GM18526 (cell line): ENCODE measurements at regions not wholly inside any gene's neighbourhood (a gene's known extent, or its start where the extent isn't known, plus 50 kb on each side); places are given as distances from the start of the nearest gene placed in this dataset.

Source experiments
- POLR2A ChIP-seq: IDR thresholded peaks from 3 replicates; pipeline ENCODE4 v1.6.1; 2011; ENCODE audit not compliant: insufficient read length; ENCODE audit errors: extremely low read depth

- TF ChIP-seq POLR2A = no peak
Observed at GRCh38 chr21:24223624-24224023, 1383.7 kb downstream of the MRPL39 start.

GRCh38 chr21:24222676-24223075 is 1384.6 kb downstream of the MRPL39 start:
- no peak for TF ChIP-seq POLR2A

GRCh38 chr21:24220446-24220845 is 1386.8 kb downstream of the MRPL39 start:
- TF ChIP-seq POLR2A = no peak

GRCh38 chr21:24217151-24217550 is 1390.1 kb downstream of the MRPL39 start:
- no peak for TF ChIP-seq POLR2A

DNA sequence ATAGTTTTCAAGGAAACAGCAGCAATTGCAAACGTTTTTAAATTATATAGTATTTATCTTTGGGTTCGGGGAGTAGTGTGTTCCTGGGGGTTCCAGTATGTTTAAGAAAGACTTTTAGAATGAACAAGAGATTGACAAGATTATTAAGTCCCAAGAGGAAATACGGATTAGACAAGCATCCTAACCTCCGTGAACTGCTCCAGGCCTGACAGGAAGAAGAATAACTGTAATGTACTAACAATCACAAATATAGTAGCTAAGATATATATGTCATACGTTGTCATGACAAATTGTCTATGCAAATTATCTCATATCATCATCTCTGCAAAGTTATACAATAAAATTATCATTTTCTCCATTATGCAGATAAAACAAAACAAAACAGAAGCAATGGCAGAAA is 1397.2 kb downstream of the MRPL39 start:
- no peak for TF ChIP-seq POLR2A

DNA sequence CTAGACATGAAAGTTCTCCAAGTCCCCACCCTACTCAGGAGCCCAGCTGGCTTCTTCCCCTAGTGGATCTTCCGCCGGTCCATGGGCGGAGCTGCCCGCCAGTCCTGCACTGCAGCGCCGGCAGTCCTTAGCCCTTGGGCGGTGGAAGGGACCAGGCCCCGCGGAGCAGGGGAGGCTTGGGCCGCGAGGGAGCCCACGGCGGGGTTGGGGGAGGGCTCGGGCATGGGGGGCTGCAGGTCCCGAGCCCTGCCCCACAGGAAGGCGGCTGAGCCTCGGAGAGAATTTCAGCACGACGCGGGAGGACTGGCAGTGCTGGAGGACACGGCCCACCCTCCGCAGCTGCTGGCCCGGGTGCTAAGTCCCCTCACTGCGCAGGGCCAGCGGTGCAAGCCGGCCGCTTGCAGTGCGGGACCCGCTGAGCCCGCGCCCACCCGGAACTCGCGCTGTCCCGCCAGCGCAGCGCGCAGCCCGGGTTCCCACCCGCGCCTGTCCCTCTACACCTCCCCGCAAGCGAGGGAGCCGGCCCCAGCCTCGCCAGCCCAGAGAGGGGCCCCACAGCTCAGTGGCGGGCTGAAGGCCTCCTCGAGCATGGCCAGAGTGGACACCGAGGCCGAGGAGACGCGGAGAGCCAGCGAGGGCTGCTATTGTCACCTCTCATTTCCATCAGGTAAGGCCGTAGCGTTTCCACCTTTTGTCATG is 1398.6 kb downstream of the MRPL39 start:
- TF ChIP-seq POLR2A = no peak

DNA sequence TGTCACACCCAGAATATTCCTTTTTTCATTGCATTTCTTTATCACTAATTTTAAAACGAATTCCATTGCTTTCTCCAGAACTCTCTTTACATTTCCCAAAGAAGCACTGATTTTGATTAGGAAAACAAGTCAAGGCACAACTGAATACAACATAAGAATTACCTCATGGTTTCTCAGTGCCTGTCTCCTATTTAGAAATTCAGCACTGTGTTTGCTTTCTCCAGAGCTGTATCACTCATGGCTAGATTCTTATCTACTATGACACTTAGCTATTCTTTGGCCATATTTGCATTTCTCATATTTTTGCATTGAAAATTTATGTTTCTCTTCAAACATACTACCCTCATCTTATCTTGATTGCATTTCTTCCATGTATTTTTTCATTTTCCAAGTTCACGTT is 1402.0 kb downstream of the MRPL39 start:
- TF ChIP-seq POLR2A = no peak

- TF ChIP-seq POLR2A = no peak
Observed at GRCh38 chr21:24204641-24205040, 1402.6 kb downstream of the MRPL39 start.

GRCh38 chr21:24200052-24200451 is 1407.2 kb downstream of the MRPL39 start:
- no peak for TF ChIP-seq POLR2A

DNA sequence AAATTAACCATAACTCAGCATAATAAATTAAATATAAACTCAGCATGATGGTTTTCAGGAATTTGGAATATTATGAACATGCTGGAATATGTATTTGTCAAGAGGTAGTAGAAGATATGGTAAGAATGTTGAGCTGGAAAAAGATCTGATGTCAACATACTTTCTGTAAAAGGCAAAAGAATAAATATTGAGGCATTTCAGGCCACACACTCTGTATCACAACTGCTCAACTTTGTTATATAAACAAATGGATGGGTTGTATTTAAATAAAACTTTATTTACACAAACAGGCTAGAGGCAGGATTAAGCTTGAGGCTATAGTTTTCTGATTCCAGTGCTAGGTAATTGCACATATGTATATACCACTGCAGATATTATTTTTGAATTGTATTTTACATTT is 1409.4 kb downstream of the MRPL39 start:
- TF ChIP-seq POLR2A = no peak

GRCh38 chr21:24197132-24197643 is 1410.1 kb downstream of the MRPL39 start:
- TF ChIP-seq POLR2A = no peak

GRCh38 chr21:24188506-24188905 is 1418.8 kb downstream of the MRPL39 start:
- TF ChIP-seq POLR2A = no peak

GRCh38 chr21:24183077-24183476 is 1424.2 kb downstream of the MRPL39 start:
- TF ChIP-seq POLR2A = no peak

DNA sequence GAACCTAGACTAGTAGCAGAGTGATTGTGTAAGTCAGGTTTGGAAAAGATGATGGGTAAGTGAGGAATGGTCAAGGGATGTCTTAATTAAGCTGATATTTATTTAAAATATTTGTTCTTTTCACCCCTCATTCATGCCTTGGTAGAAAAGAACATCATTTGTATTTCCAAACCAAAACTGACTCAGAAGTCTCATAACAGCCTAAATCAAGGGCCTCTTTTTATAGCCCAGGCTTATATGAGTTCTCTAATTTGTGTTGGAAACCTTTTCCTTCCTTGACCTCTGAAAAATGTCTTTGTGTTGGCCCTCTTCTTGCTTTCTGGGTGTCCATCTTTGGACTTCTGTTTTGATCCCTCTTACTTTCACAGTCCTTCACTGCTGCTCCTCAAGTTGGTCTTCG is 1428.2 kb downstream of the MRPL39 start:
- TF ChIP-seq POLR2A = no peak

GRCh38 chr21:24175106-24175505 is 1432.2 kb downstream of the MRPL39 start:
- TF ChIP-seq POLR2A = no peak

DNA sequence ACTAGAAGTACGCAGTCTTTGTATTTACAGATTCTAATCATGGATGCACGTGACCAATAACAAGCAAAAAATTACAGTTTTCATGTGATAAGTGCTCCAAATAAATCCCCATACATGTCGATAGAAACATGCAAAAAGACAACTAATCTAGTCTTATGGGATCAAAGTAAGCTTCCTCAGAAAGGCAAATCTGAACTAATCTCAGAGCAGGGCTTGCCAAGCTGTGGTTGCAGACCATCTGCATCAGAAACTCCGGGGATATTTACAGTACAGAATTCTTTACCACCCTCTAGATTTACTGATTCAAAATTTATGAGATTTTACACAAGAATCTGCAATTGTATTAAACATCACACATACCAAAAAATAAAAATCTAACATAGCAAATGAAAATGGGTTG is 1435.5 kb downstream of the MRPL39 start:
- no peak for TF ChIP-seq POLR2A

GRCh38 chr21:24163539-24163938 is 1443.7 kb downstream of the MRPL39 start:
- TF ChIP-seq POLR2A = no peak
